Body of pancreas (tissue), 4 donors: ENCODE measurements at regions not wholly inside any gene's neighbourhood (a gene's known extent, or its start where the extent isn't known, plus 50 kb on each side); places are given as distances from the start of the nearest gene placed in this dataset.

ENCODE experiments used
- POLR2A ChIP-seq, 3 donors: fragments of 450-650 bp; IDR thresholded peaks; one replicate each; pipeline ENCODE4 v1.6.1; 2016; ENCODE audit warnings: antibody characterized with exemption in 3 of 3, mild to moderate bottlenecking in 2 of 3
- TF ChIP-seq, protein P1 (sequence below), 7 experiments: fragments of 450-650 bp in 4 of 7; fragments of 200-600 bp in 3 of 7; sonication (generic) in 3 of 7; IDR thresholded peaks; one replicate each; pipeline ENCODE4 v1.5.1; 2016 to 2019; ENCODE audit warnings: antibody characterized with exemption in 7 of 7

- TF ChIP-seq, protein P1, sequence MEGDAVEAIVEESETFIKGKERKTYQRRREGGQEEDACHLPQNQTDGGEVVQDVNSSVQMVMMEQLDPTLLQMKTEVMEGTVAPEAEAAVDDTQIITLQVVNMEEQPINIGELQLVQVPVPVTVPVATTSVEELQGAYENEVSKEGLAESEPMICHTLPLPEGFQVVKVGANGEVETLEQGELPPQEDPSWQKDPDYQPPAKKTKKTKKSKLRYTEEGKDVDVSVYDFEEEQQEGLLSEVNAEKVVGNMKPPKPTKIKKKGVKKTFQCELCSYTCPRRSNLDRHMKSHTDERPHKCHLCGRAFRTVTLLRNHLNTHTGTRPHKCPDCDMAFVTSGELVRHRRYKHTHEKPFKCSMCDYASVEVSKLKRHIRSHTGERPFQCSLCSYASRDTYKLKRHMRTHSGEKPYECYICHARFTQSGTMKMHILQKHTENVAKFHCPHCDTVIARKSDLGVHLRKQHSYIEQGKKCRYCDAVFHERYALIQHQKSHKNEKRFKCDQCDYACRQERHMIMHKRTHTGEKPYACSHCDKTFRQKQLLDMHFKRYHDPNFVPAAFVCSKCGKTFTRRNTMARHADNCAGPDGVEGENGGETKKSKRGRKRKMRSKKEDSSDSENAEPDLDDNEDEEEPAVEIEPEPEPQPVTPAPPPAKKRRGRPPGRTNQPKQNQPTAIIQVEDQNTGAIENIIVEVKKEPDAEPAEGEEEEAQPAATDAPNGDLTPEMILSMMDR (IDR thresholded peaks at IDR 0.05), result no peak
- no peak for TF ChIP-seq POLR2A (IDR thresholded peaks at IDR 0.05)
Observed at GRCh38 chr4:130636486-130636885, 1540.5 kb downstream of the C4orf33 start.
